Activated naive CD8-positive, alpha-beta T cell treated with anti-CD3 and anti-CD28 coated beads, Interleukin-2, amount 50 U/mL, for 24 hours (primary cell): ENCODE measurements at regions not wholly inside any gene's neighbourhood (a gene's known extent, or its start where the extent isn't known, plus 50 kb on each side); places are given as distances from the start of the nearest gene placed in this dataset.
A peak's percentile ranks its signal among the peaks of the same experiment; 100 is the strongest.

Experiments used
- ATAC-seq: fragments of 150-1000 bp; cut with Tn5 transposase; one replicate; pipeline ENCODE4 v1.10.0; 2021
- DNase-seq: peaks from one replicate; pipeline ENCODE4 v3.0.0; 2021
- H3K27ac Mint-ChIP-seq: one replicate; pipeline ENCODE4 v1.8.0; 2021; ENCODE audit warnings: mild to moderate bottlenecking, mixed read lengths
- H3K27me3 Mint-ChIP-seq: one replicate; pipeline ENCODE4 v1.8.0; 2021; ENCODE audit warnings: mixed read lengths
- H3K36me3 Mint-ChIP-seq: one replicate; pipeline ENCODE4 v1.8.0; 2021; ENCODE audit warnings: low read depth, mixed read lengths
- H3K4me1 Mint-ChIP-seq: one replicate; pipeline ENCODE4 v1.8.0; 2021; ENCODE audit warnings: mixed read lengths
- H3K4me3 Mint-ChIP-seq: one replicate; pipeline ENCODE4 v1.8.0; 2021; ENCODE audit warnings: mild to moderate bottlenecking, moderate library complexity, mixed read lengths
- H3K9me3 Mint-ChIP-seq: one replicate; pipeline ENCODE4 v1.8.0; 2021; ENCODE audit warnings: mixed read lengths

DNA sequence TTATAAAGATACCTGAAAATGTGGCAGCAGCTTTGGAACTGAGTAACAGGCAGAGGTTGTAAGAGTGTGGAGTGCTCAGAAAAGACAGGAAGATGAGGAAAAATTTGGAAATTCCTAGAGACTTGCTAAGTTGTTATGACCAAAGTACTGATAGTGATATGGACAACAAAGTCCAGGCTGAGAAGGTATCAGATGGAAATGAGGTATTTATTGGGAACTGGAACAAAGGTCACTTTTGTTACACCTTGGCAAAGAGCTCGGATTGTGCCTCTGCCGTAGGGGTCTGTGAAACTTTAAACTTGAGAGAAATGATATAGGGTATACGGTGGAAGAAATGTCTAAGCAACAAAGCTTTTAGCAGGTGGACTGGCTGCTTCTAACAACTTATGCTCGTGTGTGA lies 419.9 kb downstream of the PCDH17 start:
- no peaks in the 10 kb centered on the region for H3K36me3 Mint-ChIP-seq
- peaks cover 11% of the 10 kb centered on the region for H3K9me3 Mint-ChIP-seq
- H3K4me3 Mint-ChIP-seq, result no peak overlapping the region
- DNase-seq (no peak), ATAC-seq (no peak)
- H3K4me1 Mint-ChIP-seq, result no peaks in the 10 kb centered on the region
- H3K27ac Mint-ChIP-seq, result no peak overlapping the region
- no peaks in the 10 kb centered on the region for H3K27me3 Mint-ChIP-seq

DNA sequence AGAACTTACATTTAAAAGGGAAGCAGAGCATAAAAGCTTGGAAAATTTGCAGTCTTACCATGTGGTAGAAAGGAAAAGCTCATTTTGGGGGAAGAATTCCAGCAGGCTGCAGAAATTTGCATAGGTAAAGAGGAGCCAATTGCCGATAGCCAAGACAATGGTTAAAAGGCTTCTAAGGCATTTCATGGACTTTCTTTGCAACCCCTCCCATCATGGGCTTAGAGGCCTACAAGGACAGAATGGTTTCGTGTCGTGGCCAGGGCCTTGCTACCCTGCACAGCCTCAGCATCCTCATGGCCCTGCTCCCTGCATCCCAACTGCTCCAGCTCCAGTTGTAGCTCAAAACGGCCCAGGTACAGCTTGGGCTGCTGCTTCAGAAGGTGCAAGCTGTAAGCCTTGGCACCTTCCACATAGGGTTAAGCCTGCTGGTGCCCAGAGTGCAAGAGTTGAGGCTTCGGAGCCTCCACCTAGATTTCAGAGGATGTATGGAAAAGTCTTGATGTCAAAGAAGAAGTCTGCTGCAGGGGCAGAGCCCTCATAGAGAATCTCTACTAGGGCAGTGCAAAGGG lies 420.3 kb downstream of the PCDH17 start:
- Mint-ChIP-seq H3K4me1 (no peaks in the 10 kb centered on the region), H3K9me3 (peaks cover 11% of the 10 kb centered on the region), H3K4me3 (no peak overlapping the region), H3K27me3 (no peaks in the 10 kb centered on the region), H3K36me3 (no peaks in the 10 kb centered on the region), H3K27ac (no peak overlapping the region)
- ATAC-seq, result no peak
- DNase-seq, result no peak

DNA sequence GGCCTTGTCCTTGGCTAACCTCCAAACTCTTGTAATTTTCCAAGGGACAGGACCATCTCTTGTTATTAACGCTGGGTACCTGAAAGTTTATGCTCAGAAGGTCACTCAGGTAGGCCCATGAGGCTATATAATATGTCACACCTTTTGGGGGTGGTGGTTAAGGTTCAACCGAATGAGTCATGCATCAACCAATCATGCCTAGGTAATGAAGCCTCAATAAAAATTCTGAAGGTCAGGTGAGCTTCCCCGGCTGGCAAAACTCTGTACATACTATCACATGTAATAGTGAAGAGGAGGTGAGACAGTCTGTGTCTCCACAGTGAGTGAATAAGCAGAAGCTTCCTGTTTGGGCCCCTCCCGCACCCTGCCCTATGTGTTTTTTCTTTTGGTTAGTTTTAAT lies 424.9 kb downstream of the PCDH17 start:
- Mint-ChIP-seq H3K27me3 (no peaks in the 10 kb centered on the region), H3K36me3 (no peaks in the 10 kb centered on the region), H3K27ac (no peak overlapping the region), H3K9me3 (peaks cover 5% of the 10 kb centered on the region), H3K4me1 (no peaks in the 10 kb centered on the region), H3K4me3 (no peak overlapping the region)
- no peak for ATAC-seq
- no peak for DNase-seq

DNA sequence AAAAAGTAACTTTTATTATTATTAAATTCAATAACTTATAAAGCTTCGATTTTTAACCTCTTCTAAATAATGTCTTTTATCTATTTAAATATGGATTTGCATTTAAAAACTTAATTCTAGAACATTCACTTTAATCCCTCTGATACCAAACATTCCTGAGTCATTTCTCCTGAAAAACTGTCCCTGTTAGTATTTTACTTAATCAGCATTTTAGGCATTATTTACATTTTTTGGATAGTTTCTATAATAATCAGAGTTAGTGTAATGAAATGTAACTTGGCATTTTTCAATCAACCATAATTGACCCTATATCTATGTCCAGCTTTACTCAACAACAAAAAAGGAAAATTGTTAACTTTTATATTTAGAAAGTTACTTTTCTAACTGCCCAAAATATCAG lies 428.1 kb downstream of the PCDH17 start:
- Mint-ChIP-seq H3K4me1 (no peaks in the 10 kb centered on the region), H3K27me3 (no peaks in the 10 kb centered on the region), H3K27ac (no peak overlapping the region), H3K4me3 (no peak overlapping the region), H3K9me3 (peaks cover 5% of the 10 kb centered on the region), H3K36me3 (no peaks in the 10 kb centered on the region)
- no peak for DNase-seq
- ATAC-seq, result no peak

DNA sequence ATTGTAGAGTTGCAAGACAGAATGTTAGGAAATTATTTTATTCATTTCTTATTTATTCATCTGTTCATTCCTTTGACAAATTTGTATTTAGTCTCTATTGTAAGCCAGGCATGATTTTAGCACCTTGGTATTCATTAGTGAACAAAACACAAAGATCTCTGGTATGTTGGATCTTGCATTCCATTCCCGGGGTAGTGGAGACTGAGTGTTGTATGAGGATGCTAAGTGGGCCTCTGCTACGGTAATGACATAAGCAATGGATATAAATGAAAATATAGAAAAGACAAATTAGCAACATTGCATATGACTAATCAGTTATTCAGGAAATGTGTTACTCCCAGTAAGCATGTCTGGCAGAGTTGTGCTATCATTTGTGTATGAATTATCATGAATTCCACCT lies 449.3 kb downstream of the PCDH17 start:
- Mint-ChIP-seq H3K36me3 (no peaks in the 10 kb centered on the region), H3K4me3 (no peak overlapping the region), H3K4me1 (no peaks in the 10 kb centered on the region)

DNA sequence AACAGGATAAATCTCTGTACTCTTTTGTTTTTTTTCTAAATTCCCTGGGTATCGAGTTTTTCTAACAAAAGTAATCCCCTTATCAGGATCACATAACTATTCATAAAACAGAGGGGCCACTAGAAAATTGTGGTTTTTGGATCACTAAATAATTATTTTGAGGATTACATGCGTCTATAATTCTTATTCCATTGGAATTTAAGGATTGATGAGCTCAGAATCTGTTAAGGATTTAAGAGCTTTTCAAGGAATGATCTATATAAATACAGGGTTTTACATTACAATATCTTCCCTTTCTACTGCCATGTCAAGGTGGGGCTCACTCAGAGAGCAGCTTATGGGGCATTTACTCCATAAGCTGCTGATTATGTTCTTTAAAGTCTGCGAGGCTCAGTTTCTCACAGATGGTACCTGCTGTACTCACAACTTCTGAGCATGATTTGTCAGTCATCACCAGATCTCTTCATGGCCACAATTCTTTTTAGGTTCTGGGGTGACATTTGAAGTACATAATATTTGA lies 449.8 kb downstream of the PCDH17 start:
- no peak for ATAC-seq
- H3K27ac Mint-ChIP-seq, result no peak overlapping the region
- no peak overlapping the region for H3K4me3 Mint-ChIP-seq
- peaks cover 4% of the 10 kb centered on the region for H3K9me3 Mint-ChIP-seq
- DNase-seq, result no peak
- no peaks in the 10 kb centered on the region for H3K4me1 Mint-ChIP-seq
- no peaks in the 10 kb centered on the region for H3K27me3 Mint-ChIP-seq
- H3K36me3 Mint-ChIP-seq, result no peaks in the 10 kb centered on the region

More for the DNA sequence above, 449.3 kb downstream of the PCDH17 start:
- Mint-ChIP-seq H3K9me3 (peaks cover 4% of the 10 kb centered on the region), H3K27me3 (no peaks in the 10 kb centered on the region), H3K27ac (no peak overlapping the region)
- DNase-seq (no peak), ATAC-seq (no peak)

DNA sequence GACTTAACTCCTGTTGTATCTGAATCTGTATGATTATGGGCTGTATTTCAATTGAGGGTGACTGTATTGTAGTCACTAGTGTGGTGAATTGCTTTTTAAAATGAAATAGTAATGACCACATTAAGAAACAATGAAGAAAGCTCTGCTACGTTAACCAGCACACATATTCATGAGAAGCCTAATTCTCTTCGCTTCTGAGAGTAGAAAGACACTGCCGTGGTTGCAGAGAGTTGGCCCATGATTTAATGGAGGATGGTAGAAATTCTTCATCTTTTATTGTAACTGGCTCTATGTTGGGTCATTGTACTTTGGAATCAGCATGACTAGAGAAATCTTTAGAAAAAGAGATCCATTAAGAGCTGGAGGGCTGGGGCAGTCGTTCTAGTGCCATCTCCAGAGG lies 451.5 kb downstream of the PCDH17 start:
- H3K27me3 Mint-ChIP-seq, result no peaks in the 10 kb centered on the region
- ATAC-seq (no peak), DNase-seq (no peak)

DNA sequence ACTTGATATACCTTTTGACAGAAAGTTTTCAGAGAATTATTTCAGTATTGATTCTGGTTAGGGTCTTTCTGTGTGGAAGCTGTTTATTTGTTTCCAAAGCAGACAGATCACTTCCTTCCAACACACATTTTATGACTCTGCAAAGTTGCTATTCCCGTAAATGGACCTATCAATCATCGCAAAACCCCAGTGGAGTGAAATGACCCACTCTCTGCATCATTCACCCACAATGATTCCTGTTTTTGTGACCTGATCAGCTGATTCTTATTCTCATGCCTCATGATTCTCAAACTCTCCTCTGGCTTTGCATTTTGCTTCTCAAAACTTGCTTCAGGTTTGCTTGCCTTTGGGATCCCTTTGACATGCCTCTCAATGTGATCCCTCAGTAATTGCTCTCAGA lies 453.7 kb downstream of the PCDH17 start:
- Mint-ChIP-seq H3K9me3 (peaks cover 4% of the 10 kb centered on the region), H3K36me3 (no peaks in the 10 kb centered on the region), H3K27ac (no peak overlapping the region), H3K27me3 (no peaks in the 10 kb centered on the region), H3K4me1 (no peaks in the 10 kb centered on the region), H3K4me3 (no peak overlapping the region)
- ATAC-seq (no peak), DNase-seq (no peak)

More for the DNA sequence above, 451.5 kb downstream of the PCDH17 start:
- Mint-ChIP-seq H3K4me1 (no peaks in the 10 kb centered on the region), H3K9me3 (peaks cover 4% of the 10 kb centered on the region), H3K36me3 (no peaks in the 10 kb centered on the region), H3K4me3 (no peak overlapping the region), H3K27ac (no peak overlapping the region)

DNA sequence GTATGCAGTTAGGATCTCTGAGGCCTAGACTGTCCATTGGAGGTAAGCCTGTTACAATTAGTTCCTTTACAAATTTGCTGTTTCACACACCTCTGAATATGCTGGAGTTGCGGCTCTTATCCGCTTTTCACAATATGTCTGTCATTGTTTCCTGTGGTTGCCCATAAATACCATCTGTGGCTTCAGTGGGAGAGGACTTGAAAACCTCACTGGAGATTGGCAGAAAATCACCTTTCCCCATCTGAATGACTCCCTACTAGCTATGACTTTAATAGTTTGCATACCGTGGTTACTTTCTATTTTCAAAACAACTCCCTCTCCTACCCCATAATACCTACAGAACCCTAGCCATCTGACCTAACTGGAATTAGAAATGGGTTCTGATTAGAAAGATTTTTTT lies 454.3 kb downstream of the PCDH17 start:
- Mint-ChIP-seq H3K27me3 (no peaks in the 10 kb centered on the region), H3K36me3 (no peaks in the 10 kb centered on the region), H3K4me3 (no peak overlapping the region), H3K9me3 (peaks cover 4% of the 10 kb centered on the region), H3K4me1 (no peaks in the 10 kb centered on the region), H3K27ac (no peak overlapping the region)
- peak; percentile 36 for ATAC-seq
- DNase-seq, result no peak

DNA sequence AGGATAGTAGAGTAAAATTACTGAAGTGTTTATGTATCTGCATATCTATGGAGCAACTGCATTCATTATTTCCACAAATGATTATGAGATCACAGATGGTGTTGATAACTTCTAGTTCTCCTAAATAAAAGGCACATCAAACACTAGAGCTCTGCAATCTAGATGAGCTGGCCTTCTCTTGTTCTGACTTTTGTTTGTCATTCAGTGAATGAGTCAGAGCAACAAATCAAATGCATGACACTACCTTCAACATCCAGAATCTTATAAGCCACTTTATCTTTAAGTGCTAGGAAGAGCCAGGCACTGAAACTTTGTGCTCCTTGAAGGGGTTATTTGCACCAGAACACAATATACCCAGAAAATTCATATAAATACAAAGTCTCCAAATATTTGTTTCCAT lies 456.0 kb downstream of the PCDH17 start:
- no peak overlapping the region for H3K4me3 Mint-ChIP-seq
- no peak overlapping the region for H3K27ac Mint-ChIP-seq
- H3K4me1 Mint-ChIP-seq, result no peaks in the 10 kb centered on the region
- H3K27me3 Mint-ChIP-seq, result no peaks in the 10 kb centered on the region
- ATAC-seq, result no peak
- peaks cover 1% of the 10 kb centered on the region for H3K9me3 Mint-ChIP-seq
- no peaks in the 10 kb centered on the region for H3K36me3 Mint-ChIP-seq
- DNase-seq, result no peak

DNA sequence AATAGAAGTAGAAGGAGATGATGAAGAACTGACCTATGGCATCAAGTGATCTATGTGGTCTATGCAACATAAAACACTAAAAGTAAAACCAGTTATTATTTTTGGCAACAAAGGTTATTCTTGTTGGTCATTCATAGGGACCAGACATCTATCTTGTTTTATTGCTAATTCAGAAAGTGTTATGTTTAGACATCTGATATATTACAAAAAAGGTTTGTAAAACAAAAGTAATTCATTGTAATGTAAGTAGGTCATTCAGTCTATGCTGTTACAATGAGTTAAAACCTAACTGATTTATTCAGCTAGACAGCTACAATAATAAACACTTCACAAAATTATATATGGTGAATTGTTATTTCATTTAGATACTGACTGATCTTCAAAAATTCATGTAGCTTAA lies 461.9 kb downstream of the PCDH17 start:
- peaks cover 8% of the 10 kb centered on the region for H3K9me3 Mint-ChIP-seq
- no peak overlapping the region for H3K27ac Mint-ChIP-seq
- H3K36me3 Mint-ChIP-seq, result no peaks in the 10 kb centered on the region
- no peaks in the 10 kb centered on the region for H3K27me3 Mint-ChIP-seq
- no peak for ATAC-seq
- no peaks in the 10 kb centered on the region for H3K4me1 Mint-ChIP-seq
- DNase-seq, result no peak
- no peak overlapping the region for H3K4me3 Mint-ChIP-seq

DNA sequence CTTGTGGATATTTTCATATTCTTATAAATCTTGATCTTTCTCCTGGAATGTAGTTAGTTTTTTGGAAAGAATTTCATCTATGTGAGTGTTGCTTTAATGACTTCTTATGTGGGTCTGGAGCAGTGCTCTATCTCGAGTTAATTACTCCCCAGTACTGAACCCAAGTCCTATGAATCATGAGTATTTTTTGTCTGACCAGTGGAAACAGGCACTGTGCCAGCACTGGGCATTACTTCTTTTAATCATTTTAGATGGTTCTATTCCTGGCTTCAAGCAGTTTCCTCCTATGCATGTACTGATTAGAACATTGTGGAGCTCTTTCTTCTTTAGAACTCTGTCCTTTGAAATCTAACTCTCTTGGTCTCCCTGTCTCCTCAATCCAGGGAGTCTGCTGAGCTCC lies 466.3 kb downstream of the PCDH17 start:
- Mint-ChIP-seq H3K27ac (no peak overlapping the region), H3K36me3 (no peaks in the 10 kb centered on the region), H3K4me1 (no peaks in the 10 kb centered on the region), H3K27me3 (no peaks in the 10 kb centered on the region), H3K9me3 (peaks cover 8% of the 10 kb centered on the region), H3K4me3 (no peak overlapping the region)
- DNase-seq (no peak), ATAC-seq (no peak)

DNA sequence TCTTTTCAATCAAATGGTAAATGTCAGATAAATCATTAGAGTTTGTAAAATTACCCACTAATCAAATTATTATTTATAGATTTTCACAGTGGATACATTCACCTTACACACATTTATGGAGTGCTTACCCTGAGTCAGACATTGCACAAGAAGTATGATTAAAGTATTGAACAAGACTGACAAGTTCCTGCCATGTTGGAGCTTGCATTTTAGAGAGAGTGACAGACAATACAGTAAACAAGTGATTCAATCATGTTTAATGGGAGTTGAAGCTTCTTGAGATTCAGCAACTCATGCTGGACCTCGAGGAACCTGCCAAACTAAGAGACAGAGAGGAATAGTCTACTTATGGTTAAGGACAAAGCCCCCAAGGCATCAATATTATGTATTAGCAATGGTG lies 487.8 kb downstream of the PCDH17 start:
- H3K4me3 Mint-ChIP-seq, result no peak overlapping the region
- no peak overlapping the region for H3K27ac Mint-ChIP-seq
- H3K36me3 Mint-ChIP-seq, result no peaks in the 10 kb centered on the region
- H3K9me3 Mint-ChIP-seq, result peaks cover 25% of the 10 kb centered on the region
- H3K27me3 Mint-ChIP-seq, result no peaks in the 10 kb centered on the region
- DNase-seq (no peak), ATAC-seq (no peak)
- H3K4me1 Mint-ChIP-seq, result no peaks in the 10 kb centered on the region

DNA sequence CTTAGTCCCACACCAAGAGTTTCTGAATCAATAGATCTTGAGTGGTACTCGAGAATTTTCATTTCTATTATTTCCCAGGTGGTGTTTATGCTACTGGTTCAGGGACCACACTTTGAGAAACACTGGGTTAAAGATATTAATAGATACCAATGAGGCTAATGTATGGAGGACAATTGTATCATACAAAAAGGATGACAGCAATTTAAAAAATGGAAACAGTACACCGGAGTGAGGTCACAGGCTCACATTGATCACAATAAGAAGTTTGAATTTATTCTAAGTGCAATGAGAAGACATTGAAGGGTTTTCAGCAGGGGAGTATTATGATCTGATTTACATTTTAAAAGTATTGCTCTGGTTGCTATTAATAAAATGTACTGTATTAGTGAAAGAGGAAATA lies 488.3 kb downstream of the PCDH17 start:
- no peaks in the 10 kb centered on the region for H3K4me1 Mint-ChIP-seq
- no peak overlapping the region for H3K4me3 Mint-ChIP-seq
- ATAC-seq, result no peak
- no peaks in the 10 kb centered on the region for H3K36me3 Mint-ChIP-seq
- no peak for DNase-seq
- peaks cover 23% of the 10 kb centered on the region for H3K9me3 Mint-ChIP-seq
- no peak overlapping the region for H3K27ac Mint-ChIP-seq
- H3K27me3 Mint-ChIP-seq, result no peaks in the 10 kb centered on the region

DNA sequence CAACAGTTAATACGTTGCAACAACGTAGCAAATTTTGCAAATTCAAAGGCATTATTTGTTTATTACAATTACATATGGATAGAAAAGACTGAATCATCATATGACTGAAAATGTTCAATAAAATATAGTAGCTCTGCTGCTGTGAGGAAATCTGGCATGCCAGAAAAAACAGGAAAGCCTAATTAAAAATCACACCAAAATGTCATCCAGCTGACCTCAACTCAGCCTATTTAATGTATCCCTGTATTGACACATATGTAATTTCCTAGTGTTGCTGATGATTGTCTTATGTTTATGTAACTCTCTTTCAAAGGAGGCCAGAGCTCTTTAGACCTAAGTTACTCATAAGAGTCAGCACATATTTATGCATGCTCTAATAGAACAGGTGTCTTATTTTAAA lies 495.0 kb downstream of the PCDH17 start:
- no peaks in the 10 kb centered on the region for H3K4me1 Mint-ChIP-seq
- H3K27me3 Mint-ChIP-seq, result no peaks in the 10 kb centered on the region
- ATAC-seq, result no peak
- H3K4me3 Mint-ChIP-seq, result no peak overlapping the region
- no peak for DNase-seq
- H3K36me3 Mint-ChIP-seq, result no peaks in the 10 kb centered on the region
- H3K27ac Mint-ChIP-seq, result no peak overlapping the region
- peaks cover 34% of the 10 kb centered on the region for H3K9me3 Mint-ChIP-seq

DNA sequence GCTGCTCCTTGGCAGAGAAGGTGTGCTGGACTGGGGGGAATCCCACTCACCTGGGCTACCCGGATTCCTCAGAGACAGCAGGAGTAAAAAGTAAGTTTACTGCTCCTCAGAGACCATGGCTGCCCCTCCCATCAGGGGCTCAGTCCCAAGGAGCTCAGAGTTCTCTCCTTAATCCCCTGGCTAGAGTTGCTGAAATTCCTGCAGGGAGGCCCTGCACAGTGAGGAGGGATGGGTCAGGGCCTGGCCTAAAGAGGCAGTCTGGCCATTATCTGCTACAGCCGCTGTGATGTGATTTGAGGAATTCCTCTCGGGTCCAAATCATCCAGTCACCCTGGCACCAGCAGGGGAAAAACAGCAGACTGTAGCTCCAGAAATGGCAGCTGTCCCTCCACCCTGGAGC lies 502.5 kb downstream of the PCDH17 start:
- Mint-ChIP-seq H3K27me3 (no peaks in the 10 kb centered on the region), H3K27ac (no peak overlapping the region), H3K36me3 (no peaks in the 10 kb centered on the region), H3K4me3 (no peak overlapping the region), H3K4me1 (no peaks in the 10 kb centered on the region), H3K9me3 (peaks cover 30% of the 10 kb centered on the region)
- no peak for ATAC-seq
- DNase-seq, result no peak
